Endometrium (tissue), 2 donors: ENCODE measurements at regions not wholly inside any gene's neighbourhood (a gene's known extent, or its start where the extent isn't known, plus 50 kb on each side); places are given as distances from the start of the nearest gene placed in this dataset.

ENCODE experiments used
- FAIRE-seq: peaks from 2 replicates; lab custom pipeline; 2012; peaks lifted over from hg19 to GRCh38; lab: Jason Lieb, UNC
- donor health status: control.
- donor health status: control.

GRCh38 chr2:2569306-2569705, 238.2 kb upstream of the MYT1L start:
- no peak for FAIRE-seq

- no peak for FAIRE-seq
Measured at GRCh38 chr2:2568411-2568810, 237.3 kb upstream of the MYT1L start.

- FAIRE-seq, result no peak
Measured at GRCh38 chr2:2567776-2568175, 236.7 kb upstream of the MYT1L start.

GRCh38 chr2:2566396-2567323, 235.6 kb upstream of the MYT1L start:
- no peak for FAIRE-seq

GRCh38 chr2:2565671-2566070, 234.6 kb upstream of the MYT1L start:
- FAIRE-seq, result no peak

GRCh38 chr2:2564300-2565078, 233.4 kb upstream of the MYT1L start:
- no peak for FAIRE-seq

GRCh38 chr2:2563309-2563860, 232.3 kb upstream of the MYT1L start:
- no peak for FAIRE-seq

- no peak for FAIRE-seq
Measured at GRCh38 chr2:2562867-2563266, 231.8 kb upstream of the MYT1L start.

- FAIRE-seq, result no peak
Measured at GRCh38 chr2:2561346-2562095, 230.4 kb upstream of the MYT1L start.

- FAIRE-seq, result no peak
Measured at GRCh38 chr2:2560374-2561015, 229.4 kb upstream of the MYT1L start.

GRCh38 chr2:2558476-2558875, 227.4 kb upstream of the MYT1L start:
- FAIRE-seq, result no peak

GRCh38 chr2:2557475-2557874, 226.4 kb upstream of the MYT1L start:
- no peak for FAIRE-seq

GRCh38 chr2:2550856-2551255, 219.8 kb upstream of the MYT1L start:
- FAIRE-seq, result no peak

- FAIRE-seq, result no peak
Measured at GRCh38 chr2:2547911-2548310, 216.8 kb upstream of the MYT1L start.

- FAIRE-seq, result no peak
Measured at GRCh38 chr2:2547451-2547850, 216.4 kb upstream of the MYT1L start.

- no peak for FAIRE-seq
Measured at GRCh38 chr2:2546046-2546445, 215.0 kb upstream of the MYT1L start.

GRCh38 chr2:2542966-2543611, 212.0 kb upstream of the MYT1L start:
- no peak for FAIRE-seq

- FAIRE-seq, result no peak
Measured at GRCh38 chr2:2542316-2542715, 211.2 kb upstream of the MYT1L start.

GRCh38 chr2:2540406-2540805, 209.3 kb upstream of the MYT1L start:
- FAIRE-seq, result no peak

- FAIRE-seq, result no peak
Measured at GRCh38 chr2:2536416-2537056, 205.5 kb upstream of the MYT1L start.

- FAIRE-seq, result no peak
Measured at GRCh38 chr2:2530334-2530733, 199.3 kb upstream of the MYT1L start.
